ENCODE measurements at regions not wholly inside any gene's neighbourhood (a gene's known extent, or its start where the extent isn't known, plus 50 kb on each side); places are given as distances from the start of the nearest gene placed in this dataset.
A peak's percentile ranks its signal among the peaks of the same experiment; 100 is the strongest.

GRCh38 chr18:3340682-3341097 is 78.8 kb downstream of the MYL12B start:
- Mint-ChIP-seq H3K36me3 (ENCODE audit: insufficient read depth, unreplicated experiment) (no peaks in the 10 kb centered on the region), H3K4me3 (ENCODE audit: unreplicated experiment) (no peak overlapping the region), H3K9me3 (ENCODE audit: unreplicated experiment) (no peaks in the 10 kb centered on the region), H3K27ac (ENCODE audit: low read depth, unreplicated experiment) (no peak overlapping the region), H3K27me3 (ENCODE audit: insufficient read depth, unreplicated experiment) (no peaks in the 10 kb centered on the region), H3K4me1 (ENCODE audit: insufficient read depth, unreplicated experiment) (peaks cover 15% of the 10 kb centered on the region)
- intact Hi-C loops (cut with micrococcal nuclease), result no loop called here
- TF ChIP-seq, protein P1, sequence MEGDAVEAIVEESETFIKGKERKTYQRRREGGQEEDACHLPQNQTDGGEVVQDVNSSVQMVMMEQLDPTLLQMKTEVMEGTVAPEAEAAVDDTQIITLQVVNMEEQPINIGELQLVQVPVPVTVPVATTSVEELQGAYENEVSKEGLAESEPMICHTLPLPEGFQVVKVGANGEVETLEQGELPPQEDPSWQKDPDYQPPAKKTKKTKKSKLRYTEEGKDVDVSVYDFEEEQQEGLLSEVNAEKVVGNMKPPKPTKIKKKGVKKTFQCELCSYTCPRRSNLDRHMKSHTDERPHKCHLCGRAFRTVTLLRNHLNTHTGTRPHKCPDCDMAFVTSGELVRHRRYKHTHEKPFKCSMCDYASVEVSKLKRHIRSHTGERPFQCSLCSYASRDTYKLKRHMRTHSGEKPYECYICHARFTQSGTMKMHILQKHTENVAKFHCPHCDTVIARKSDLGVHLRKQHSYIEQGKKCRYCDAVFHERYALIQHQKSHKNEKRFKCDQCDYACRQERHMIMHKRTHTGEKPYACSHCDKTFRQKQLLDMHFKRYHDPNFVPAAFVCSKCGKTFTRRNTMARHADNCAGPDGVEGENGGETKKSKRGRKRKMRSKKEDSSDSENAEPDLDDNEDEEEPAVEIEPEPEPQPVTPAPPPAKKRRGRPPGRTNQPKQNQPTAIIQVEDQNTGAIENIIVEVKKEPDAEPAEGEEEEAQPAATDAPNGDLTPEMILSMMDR (IDR thresholded peaks at IDR 0.05; ENCODE audit: unreplicated experiment), result no peak
- CTCF ChIA-PET, result interaction anchor here (0.6 kb wide), 1 partner anchor 255 kb away, joined by 4 read pairs; no protein-coding TSS in a partner anchor
- POLR2A ChIA-PET, result interaction anchor here (0.6 kb wide), 1 partner anchor 22 kb away, joined by 4 read pairs; no protein-coding TSS in a partner anchor
- no TSS peak for BruUV-seq (replicated peaks)
- DNase-seq (ENCODE audit: unreplicated experiment), result no peak

DNA sequence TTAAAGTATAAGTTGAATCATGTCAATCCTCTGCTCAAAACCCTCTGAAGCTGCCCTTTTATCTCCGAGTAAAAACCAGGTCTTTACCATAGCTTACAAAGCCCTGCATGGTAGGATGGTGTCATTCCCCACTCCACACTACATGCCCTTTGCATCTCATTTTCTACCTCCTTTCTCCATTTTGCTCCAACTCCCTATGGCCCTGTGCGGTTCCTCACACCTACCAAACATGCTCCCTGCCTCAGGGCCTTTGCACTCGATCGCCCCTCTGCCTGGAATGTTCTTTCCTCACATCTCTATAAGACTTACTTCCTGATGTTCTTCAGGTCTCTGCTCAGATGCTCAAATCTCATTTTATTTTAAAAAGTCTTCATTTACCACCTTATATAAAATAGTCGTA is 80.7 kb downstream of the MYL12B start:
- no peaks in the 10 kb centered on the region for H3K9me3 Mint-ChIP-seq (ENCODE audit: unreplicated experiment)
- TF ChIP-seq, protein P1 (IDR thresholded peaks at IDR 0.05; ENCODE audit: unreplicated experiment), result no peak
- POLR2A ChIA-PET, result no interaction called here
- no peaks in the 10 kb centered on the region for H3K27me3 Mint-ChIP-seq (ENCODE audit: insufficient read depth, unreplicated experiment)
- no peak overlapping the region for H3K4me3 Mint-ChIP-seq (ENCODE audit: unreplicated experiment)
- DNase-seq (ENCODE audit: unreplicated experiment), result no peak
- CTCF ChIA-PET, result no interaction called here
- BruUV-seq (replicated peaks), result no TSS peak
- H3K4me1 Mint-ChIP-seq (ENCODE audit: insufficient read depth, unreplicated experiment), result peaks cover 23% of the 10 kb centered on the region
- intact Hi-C loops (cut with micrococcal nuclease), result no loop called here
- no peak overlapping the region for H3K27ac Mint-ChIP-seq (ENCODE audit: low read depth, unreplicated experiment)
- H3K36me3 Mint-ChIP-seq (ENCODE audit: insufficient read depth, unreplicated experiment), result no peaks in the 10 kb centered on the region

DNA sequence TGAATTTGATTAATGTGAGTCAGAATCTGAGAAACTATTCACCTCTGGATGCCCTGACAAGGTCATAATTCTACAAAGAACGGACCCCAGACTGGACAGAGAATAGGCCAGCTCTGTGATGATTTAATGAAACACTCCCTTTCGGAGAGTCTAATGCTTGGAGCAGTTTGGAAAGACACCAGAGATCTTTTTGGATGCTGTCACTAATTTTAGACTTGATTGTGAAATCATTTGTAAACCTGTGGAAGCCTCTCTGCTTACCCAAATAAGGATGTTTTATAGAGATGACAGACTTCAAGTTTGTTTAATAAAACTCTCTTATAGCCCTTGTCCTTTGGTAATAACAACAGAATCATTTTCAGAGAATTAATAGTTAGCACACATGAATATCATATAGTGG is 83.5 kb downstream of the MYL12B start:
- BruUV-seq (replicated peaks), result no TSS peak

GRCh38 chr18:3345885-3346284 is 84.0 kb downstream of the MYL12B start:
- Mint-ChIP-seq H3K4me3 (ENCODE audit: unreplicated experiment) (peak overlapping the region; percentile 43), H3K4me1 (ENCODE audit: insufficient read depth, unreplicated experiment) (peaks cover 24% of the 10 kb centered on the region), H3K27ac (ENCODE audit: low read depth, unreplicated experiment) (peak overlapping the region; percentile 93), H3K36me3 (ENCODE audit: insufficient read depth, unreplicated experiment) (no peaks in the 10 kb centered on the region), H3K27me3 (ENCODE audit: insufficient read depth, unreplicated experiment) (no peaks in the 10 kb centered on the region), H3K9me3 (ENCODE audit: unreplicated experiment) (no peaks in the 10 kb centered on the region)
- DNase-seq (ENCODE audit: unreplicated experiment), result peak; percentile 91
- BruUV-seq (replicated peaks), result no TSS peak
- intact Hi-C loops (cut with micrococcal nuclease), result loop anchor here (5.0 kb wide), 1 partner anchor 49 kb away; no protein-coding TSS in a partner anchor
- ChIA-PET CTCF (interaction anchor here (0.7 to 2.5 kb wide), 4 partner anchors 8 to 234 kb away, joined by 3 to 14 read pairs (median 4); no protein-coding TSS in a partner anchor), POLR2A (interaction anchor here (0.6 to 3.5 kb wide), 24 partner anchors 9 to 320 kb away, joined by 3 to 40 read pairs (median 6); no protein-coding TSS in a partner anchor)
- TF ChIP-seq, protein P1 (IDR thresholded peaks at IDR 0.05; ENCODE audit: unreplicated experiment), result no peak

More for the DNA sequence above, 83.5 kb downstream of the MYL12B start:
- Mint-ChIP-seq H3K4me3 (ENCODE audit: unreplicated experiment) (no peak overlapping the region), H3K36me3 (ENCODE audit: insufficient read depth, unreplicated experiment) (no peaks in the 10 kb centered on the region), H3K27me3 (ENCODE audit: insufficient read depth, unreplicated experiment) (no peaks in the 10 kb centered on the region), H3K27ac (ENCODE audit: low read depth, unreplicated experiment) (peak overlapping the region; percentile 93), H3K9me3 (ENCODE audit: unreplicated experiment) (no peaks in the 10 kb centered on the region), H3K4me1 (ENCODE audit: insufficient read depth, unreplicated experiment) (peaks cover 23% of the 10 kb centered on the region)
- TF ChIP-seq, protein P1 (IDR thresholded peaks at IDR 0.05; ENCODE audit: unreplicated experiment), result no peak
- intact Hi-C loops (cut with micrococcal nuclease), result loop anchor here (5.0 kb wide), 1 partner anchor 48 kb away; no protein-coding TSS in a partner anchor
- DNase-seq (ENCODE audit: unreplicated experiment), result peak; percentile 81
- ChIA-PET CTCF (interaction anchor here (0.7 to 2.5 kb wide), 4 partner anchors 8 to 234 kb away, joined by 3 to 14 read pairs (median 4); no protein-coding TSS in a partner anchor), POLR2A (interaction anchor here (0.6 to 3.5 kb wide), 21 partner anchors 9 to 331 kb away, joined by 3 to 40 read pairs (median 6); no protein-coding TSS in a partner anchor)
